Transverse colon (tissue), 4 donors: ENCODE measurements at regions not wholly inside any gene's neighbourhood (a gene's known extent, or its start where the extent isn't known, plus 50 kb on each side); places are given as distances from the start of the nearest gene placed in this dataset.
"Not testable (repeated sequence)": the region's sequence is repeated elsewhere in the genome, so short reads cannot be mapped to it uniquely, and the experiment has no call there.

Experiments used
- EP300 ChIP-seq: sonication (generic); formaldehyde crosslinking; IDR thresholded peaks from one replicate; pipeline ENCODE4 v1.6.1; 2017; ENCODE audit warnings: antibody characterized with exemption, low read depth
- POLR2A ChIP-seq: fragments of 450-650 bp; IDR thresholded peaks from one replicate; pipeline ENCODE4 v1.6.1; 2016; ENCODE audit warnings: antibody characterized with exemption, mild to moderate bottlenecking, moderate library complexity
- POLR2AphosphoS5 ChIP-seq, 3 donors: sonication (generic); formaldehyde crosslinking; IDR thresholded peaks; one replicate each; pipeline ENCODE4 v1.6.1; 2016; ENCODE audit warnings: antibody characterized with exemption in 3 of 3
- TF ChIP-seq, protein P1 (sequence below), 5 experiments: fragments of 200-600 bp in 3 of 5; fragments of 450-650 bp in 2 of 5; sonication (generic) in 3 of 5; IDR thresholded peaks; 1 replicate in 2 of 5; 2 replicates in 3 of 5; pipeline ENCODE4 v1.5.1; 2016 to 2017; ENCODE audit warnings: antibody characterized with exemption in 5 of 5, inconsistent platforms in 3 of 5, mild to moderate bottlenecking in 2 of 5, moderate library complexity in 1 of 5

DNA sequence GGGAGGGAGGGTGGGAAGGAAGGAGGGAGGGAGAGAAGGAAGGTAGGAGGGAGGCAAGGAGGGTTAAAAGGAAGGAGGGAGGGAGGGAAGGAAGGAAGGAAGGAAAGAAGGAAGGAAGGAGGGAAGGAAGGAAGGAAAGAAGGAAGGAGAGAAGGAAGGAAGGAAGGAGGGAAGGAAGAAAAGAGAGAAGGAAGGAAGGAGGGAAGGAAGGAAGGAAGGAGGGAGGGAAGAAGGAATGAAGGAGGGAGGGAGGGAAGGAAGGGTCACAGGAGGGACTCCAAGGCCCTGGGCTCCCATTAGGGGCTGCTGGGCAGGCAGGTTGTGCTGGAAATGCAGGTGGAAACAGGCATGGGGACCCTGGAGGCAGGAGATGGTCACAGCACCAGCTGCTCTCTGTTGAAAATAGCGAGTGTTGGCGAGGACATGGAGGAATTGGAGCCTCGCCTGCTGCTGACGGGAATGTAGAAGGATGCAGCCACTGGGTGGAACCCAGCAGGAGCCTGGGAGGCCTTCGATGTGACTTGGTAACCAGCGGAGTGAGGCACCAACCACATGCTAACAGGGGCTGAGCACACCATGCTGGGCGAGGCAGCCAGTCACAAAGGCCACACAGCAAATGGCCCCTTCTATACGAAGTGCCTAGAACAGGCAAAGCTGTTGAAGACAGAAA, 217.3 kb upstream of the SGCG start:
- TF ChIP-seq, protein P1, sequence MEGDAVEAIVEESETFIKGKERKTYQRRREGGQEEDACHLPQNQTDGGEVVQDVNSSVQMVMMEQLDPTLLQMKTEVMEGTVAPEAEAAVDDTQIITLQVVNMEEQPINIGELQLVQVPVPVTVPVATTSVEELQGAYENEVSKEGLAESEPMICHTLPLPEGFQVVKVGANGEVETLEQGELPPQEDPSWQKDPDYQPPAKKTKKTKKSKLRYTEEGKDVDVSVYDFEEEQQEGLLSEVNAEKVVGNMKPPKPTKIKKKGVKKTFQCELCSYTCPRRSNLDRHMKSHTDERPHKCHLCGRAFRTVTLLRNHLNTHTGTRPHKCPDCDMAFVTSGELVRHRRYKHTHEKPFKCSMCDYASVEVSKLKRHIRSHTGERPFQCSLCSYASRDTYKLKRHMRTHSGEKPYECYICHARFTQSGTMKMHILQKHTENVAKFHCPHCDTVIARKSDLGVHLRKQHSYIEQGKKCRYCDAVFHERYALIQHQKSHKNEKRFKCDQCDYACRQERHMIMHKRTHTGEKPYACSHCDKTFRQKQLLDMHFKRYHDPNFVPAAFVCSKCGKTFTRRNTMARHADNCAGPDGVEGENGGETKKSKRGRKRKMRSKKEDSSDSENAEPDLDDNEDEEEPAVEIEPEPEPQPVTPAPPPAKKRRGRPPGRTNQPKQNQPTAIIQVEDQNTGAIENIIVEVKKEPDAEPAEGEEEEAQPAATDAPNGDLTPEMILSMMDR (IDR thresholded peaks at IDR 0.05), result not testable (repeated sequence)
- TF ChIP-seq POLR2A; POLR2AphosphoS5 (IDR thresholded peaks at IDR 0.05); EP300: not testable (repeated sequence)
